ENCODE measurements at regions not wholly inside any gene's neighbourhood (a gene's known extent, or its start where the extent isn't known, plus 50 kb on each side); places are given as distances from the start of the nearest gene placed in this dataset.
"Not testable (repeated sequence)": the region's sequence is repeated elsewhere in the genome, so short reads cannot be mapped to it uniquely, and the experiment has no call there.

GRCh38 chr4:66506985-66507384 is 836.7 kb upstream of the EPHA5 start:
- no peak for DNase-seq

- no peak for DNase-seq
These were observed 831.7 kb upstream of the EPHA5 start for GRCh38 chr4:66501997-66502396.

- DNase-seq, result no peak
These were observed 820.4 kb upstream of the EPHA5 start for GRCh38 chr4:66490729-66491128.

- DNase-seq, result no peak
These were observed 819.6 kb upstream of the EPHA5 start for GRCh38 chr4:66489783-66490452.

- DNase-seq, result no peak
These were observed 819.1 kb upstream of the EPHA5 start for GRCh38 chr4:66489370-66489769.

- DNase-seq, result no peak
These were observed 815.8 kb upstream of the EPHA5 start for GRCh38 chr4:66486068-66486467.

- DNase-seq, result no peak
These were observed 811.9 kb upstream of the EPHA5 start for GRCh38 chr4:66482186-66482585.

- no peak for DNase-seq
These were observed 805.3 kb upstream of the EPHA5 start for GRCh38 chr4:66475596-66475995.

- DNase-seq, result no peak
These were observed 794.8 kb upstream of the EPHA5 start for GRCh38 chr4:66465111-66465510.

- DNase-seq, result not testable (repeated sequence)
These were observed 792.6 kb upstream of the EPHA5 start for GRCh38 chr4:66462890-66463289.

GRCh38 chr4:66451741-66452140 is 781.5 kb upstream of the EPHA5 start:
- DNase-seq, result no peak

- no peak for DNase-seq
These were observed 772.7 kb upstream of the EPHA5 start for GRCh38 chr4:66443008-66443407.

- no peak for DNase-seq
These were observed 769.2 kb upstream of the EPHA5 start for GRCh38 chr4:66439508-66439907.

- DNase-seq, result no peak
These were observed 763.4 kb upstream of the EPHA5 start for GRCh38 chr4:66433706-66434105.

GRCh38 chr4:66430856-66431255 is 760.6 kb upstream of the EPHA5 start:
- no peak for DNase-seq

GRCh38 chr4:66429276-66429675 is 759.0 kb upstream of the EPHA5 start:
- no peak for DNase-seq

GRCh38 chr4:66416425-66416824 is 746.1 kb upstream of the EPHA5 start:
- no peak for DNase-seq

GRCh38 chr4:66404141-66404540 is 733.9 kb upstream of the EPHA5 start:
- no peak for DNase-seq

GRCh38 chr4:66376921-66377320 is 706.6 kb upstream of the EPHA5 start:
- no peak for DNase-seq

- no peak for DNase-seq
These were observed 706.1 kb upstream of the EPHA5 start for GRCh38 chr4:66376396-66376795.

GRCh38 chr4:66373268-66373667 is 703.0 kb upstream of the EPHA5 start:
- DNase-seq, result no peak

- DNase-seq, result no peak
These were observed 702.4 kb upstream of the EPHA5 start for GRCh38 chr4:66372706-66373105.

GRCh38 chr4:66367043-66367660 is 696.9 kb upstream of the EPHA5 start:
- no peak for DNase-seq

GRCh38 chr4:66360395-66360794 is 690.1 kb upstream of the EPHA5 start:
- not testable (repeated sequence) for DNase-seq

GRCh38 chr4:66357316-66357715 is 687.0 kb upstream of the EPHA5 start:
- DNase-seq, result no peak

Measured in activated CD8-positive, alpha-beta memory T cell treated with anti-CD3 and anti-CD28 coated beads, Interleukin-2, amount 50 U/mL, for 48 hours (primary cell).